H9 (cell line): ENCODE measurements at regions not wholly inside any gene's neighbourhood (a gene's known extent, or its start where the extent isn't known, plus 50 kb on each side); places are given as distances from the start of the nearest gene placed in this dataset.

Experiments
- DNase-seq: peaks from one replicate; pipeline ENCODE4 v3.0.0-alpha.2; 2017
- H2AFZ ChIP-seq: one replicate; pipeline ENCODE4 v1.6.1; 2013; ENCODE audit warnings: mild to moderate bottlenecking, low read length, control low read depth, moderate library complexity
- H2AK5ac ChIP-seq: 2 replicates; pipeline ENCODE4 v1.6.1; 2013; ENCODE audit warnings: low read length, control low read depth, mixed read lengths; ENCODE audit not compliant: insufficient read length
- H2BK120ac ChIP-seq: one replicate; pipeline ENCODE4 v1.6.1; 2013; ENCODE audit warnings: low read depth, mild to moderate bottlenecking, low read length, control low read depth, inconsistent platforms; ENCODE audit not compliant: poor library complexity, severe bottlenecking
- H2BK12ac ChIP-seq: 2 replicates; pipeline ENCODE4 v1.6.1; 2013; ENCODE audit warnings: low read length, control low read depth, mixed read lengths, low read depth; ENCODE audit not compliant: insufficient read length
- H2BK15ac ChIP-seq: 2 replicates; pipeline ENCODE4 v1.6.1; 2013; ENCODE audit warnings: low read depth, low read length, control low read depth
- H2BK20ac ChIP-seq: one replicate; pipeline ENCODE4 v1.6.1; 2013; ENCODE audit warnings: low read depth, mild to moderate bottlenecking, low read length, control low read depth, inconsistent platforms; ENCODE audit not compliant: poor library complexity, severe bottlenecking
- H2BK5ac ChIP-seq: 2 replicates; pipeline ENCODE4 v1.6.1; 2013; ENCODE audit warnings: low read length, control low read depth, mixed read lengths; ENCODE audit not compliant: insufficient read length
- H3K14ac ChIP-seq: 2 replicates; pipeline ENCODE4 v1.6.1; 2013; ENCODE audit warnings: low read length, control low read depth; ENCODE audit not compliant: insufficient read depth
- H3K18ac ChIP-seq: 2 replicates; pipeline ENCODE4 v1.6.1; 2013; ENCODE audit warnings: low read depth, mild to moderate bottlenecking, mixed read lengths, low read length, control low read depth; ENCODE audit not compliant: insufficient read length
- H3K23ac ChIP-seq: 2 replicates; pipeline ENCODE4 v1.6.1; 2013; ENCODE audit warnings: low read length, control low read depth, mixed read lengths, low read depth; ENCODE audit not compliant: insufficient read length
- H3K23me2 ChIP-seq: 2 replicates; pipeline ENCODE4 v1.6.1; 2013; ENCODE audit warnings: low read depth, mild to moderate bottlenecking, mixed read lengths, low read length, control low read depth; ENCODE audit not compliant: insufficient read length, poor library complexity, severe bottlenecking
- H3K27ac ChIP-seq: 2 replicates; pipeline ENCODE4 v1.5.1; 2013; ENCODE audit warnings: low read length, control low read depth, mixed read lengths, low read depth; ENCODE audit not compliant: insufficient read length
- H3K27me3 ChIP-seq: 2 replicates; pipeline ENCODE4 v1.6.1; 2013; ENCODE audit warnings: low read length, control low read depth, inconsistent platforms; ENCODE audit not compliant: insufficient read depth
- H3K4ac ChIP-seq: 2 replicates; pipeline ENCODE4 v1.6.1; 2013; ENCODE audit warnings: low read depth, mild to moderate bottlenecking, control low read depth, inconsistent platforms, low read length, moderate library complexity
- H3K4me1 ChIP-seq: 2 replicates; pipeline ENCODE4 v1.6.1; 2013; ENCODE audit warnings: low read length, control low read depth, inconsistent platforms; ENCODE audit not compliant: insufficient read depth
- H3K4me2 ChIP-seq: 2 replicates; pipeline ENCODE4 v1.6.1; 2013; ENCODE audit warnings: low read length, control low read depth, mixed read lengths; ENCODE audit not compliant: insufficient read length, insufficient read depth
- H3K56ac ChIP-seq: 2 replicates; pipeline ENCODE4 v1.6.1; 2013; ENCODE audit warnings: low read depth, mild to moderate bottlenecking, mixed read lengths, low read length, control low read depth; ENCODE audit not compliant: insufficient read length
- H3K79me1 ChIP-seq: 2 replicates; pipeline ENCODE4 v1.6.1; 2013; ENCODE audit warnings: low read depth, mild to moderate bottlenecking, moderate library complexity, low read length, control low read depth, inconsistent platforms; ENCODE audit not compliant: insufficient read depth, poor library complexity, severe bottlenecking
- H3K79me2 ChIP-seq: 2 replicates; pipeline ENCODE4 v1.6.1; 2013; ENCODE audit warnings: low read length, control low read depth, inconsistent platforms; ENCODE audit not compliant: insufficient read depth
- H3K9ac ChIP-seq: 2 replicates; pipeline ENCODE4 v1.6.1; 2013; ENCODE audit warnings: low read length, control low read depth, mixed read lengths; ENCODE audit not compliant: insufficient read length; ENCODE audit errors: extremely low read depth
- H3K9me3 ChIP-seq: one replicate; pipeline ENCODE4 v1.6.1; 2013; ENCODE audit warnings: low read depth, low read length, inconsistent platforms; ENCODE audit not compliant: control insufficient read depth
- H3T11ph ChIP-seq: one replicate; pipeline ENCODE4 v1.6.1; 2013; ENCODE audit warnings: mild to moderate bottlenecking, low read length, control low read depth, inconsistent platforms
- H4K20me1 ChIP-seq: one replicate; pipeline ENCODE4 v1.6.1; 2013; ENCODE audit not compliant: control insufficient read depth, insufficient read length, insufficient read depth
- H4K5ac ChIP-seq: 2 replicates; pipeline ENCODE4 v1.6.1; 2013; ENCODE audit warnings: low read depth, mild to moderate bottlenecking, mixed read lengths, low read length, control low read depth; ENCODE audit not compliant: insufficient read length
- H4K8ac ChIP-seq: replicated peaks from 2 replicates; pipeline ENCODE4 v1.6.1; 2013; ENCODE audit warnings: low read length, control low read depth, mixed read lengths, low read depth; ENCODE audit not compliant: insufficient read length
- H4K91ac ChIP-seq: 2 replicates; pipeline ENCODE4 v1.6.1; 2013; ENCODE audit warnings: low read depth, mild to moderate bottlenecking, moderate library complexity, mixed read lengths, low read length, control low read depth; ENCODE audit not compliant: insufficient read length
- H3K27ac Mint-ChIP-seq, 3 experiments: 2 replicates in 2 of 3; 3 replicates in 1 of 3; pipeline ENCODE4 v1.8.0; 2020 to 2021; ENCODE audit warnings: mixed read lengths in 3 of 3, mild to moderate bottlenecking in 1 of 3, moderate library complexity in 1 of 3
- H3K27me3 Mint-ChIP-seq: 2 replicates; pipeline ENCODE4 v1.8.0; 2021; ENCODE audit warnings: low read depth, mild to moderate bottlenecking, moderate library complexity, mixed read lengths
- H3K36me3 Mint-ChIP-seq, 3 experiments: 2 replicates in 2 of 3; 3 replicates in 1 of 3; pipeline ENCODE4 v1.8.0; 2020 to 2021; ENCODE audit warnings: low read depth in 3 of 3, mixed read lengths in 3 of 3; ENCODE audit not compliant: insufficient read depth in 1 of 3
- H3K4me1 Mint-ChIP-seq, 2 experiments: 2 replicates each; pipeline ENCODE4 v1.8.0; 2020; ENCODE audit warnings: mixed read lengths in 2 of 2
- H3K4me3 Mint-ChIP-seq, 2 experiments: 2 replicates in 1 of 2; 3 replicates in 1 of 2; pipeline ENCODE4 v1.8.0; 2020 to 2021; ENCODE audit warnings: mild to moderate bottlenecking in 2 of 2, mixed read lengths in 2 of 2, moderate library complexity in 1 of 2
- H3K9me3 Mint-ChIP-seq, 2 experiments: 2 replicates in 1 of 2; 3 replicates in 1 of 2; pipeline ENCODE4 v1.8.0; 2020; ENCODE audit warnings: mild to moderate bottlenecking in 2 of 2, mixed read lengths in 2 of 2, moderate library complexity in 1 of 2
- CTCF ChIP-seq: fragments of 200-600 bp; sonication (generic); conservative IDR thresholded peaks from 3 replicates; pipeline ENCODE4 v1.8.0; 2021; ENCODE audit warnings: antibody characterized with exemption, mild to moderate bottlenecking
- WGBS: extraction: QIAGEN DNeasy Blood & Tissue Kit; methylation state at CpG from one replicate; pipeline ENCODE4 v1.1.7; 2013; ENCODE audit warnings: missing lambda C conversion rate, low lambda C conversion rate, mixed read lengths; ENCODE audit not compliant: insufficient read length; ENCODE audit errors: extremely low coverage; 5-methylcytosine and 5-hydroxymethylcytosine counted together

GRCh38 chr21:28277324-28277723, 715.4 kb downstream of the LTN1 start:
- Mint-ChIP-seq H3K4me1 (peaks cover 19 to 28% of the 10 kb centered on the region in 2 experiments), H3K27ac (no peak overlapping the region), H3K36me3 (peaks cover 2 to 20% (median 4%) of the 10 kb centered on the region in 3 experiments; a peak in 5 of 7 replicates), H3K27me3 (no peaks in the 10 kb centered on the region; the same call in none of the 2 replicates), H3K4me3 (no peak overlapping the region), H3K9me3 (peaks cover 5 to 14% of the 10 kb centered on the region in 2 experiments)
- no peak overlapping the region for H2AK5ac ChIP-seq
- H2BK12ac ChIP-seq: no peak overlapping the region
- H3K14ac ChIP-seq: no peak overlapping the region
- H2AFZ ChIP-seq: no peak overlapping the region
- no peak for DNase-seq
- no peaks in the 10 kb centered on the region for H3K9me3 ChIP-seq
- H3K27ac ChIP-seq: no peak overlapping the region
- H3K4me1 ChIP-seq: peaks cover 2% of the 10 kb centered on the region; the same call in 1 of the 2 replicates
- no peak overlapping the region for H3K23ac ChIP-seq
- no CpG with 5 or more reads among the region's 1 CpG for WGBS
- H3T11ph ChIP-seq: no peak overlapping the region
- H4K5ac ChIP-seq: no peak overlapping the region
- no peak for TF ChIP-seq CTCF
- H3K4me2 ChIP-seq: no peak overlapping the region
- no peak overlapping the region for H3K56ac ChIP-seq
- H4K20me1 ChIP-seq: no peaks in the 10 kb centered on the region
- no peak overlapping the region for H3K18ac ChIP-seq
- H2BK5ac ChIP-seq: no peak overlapping the region
- no peak overlapping the region for H3K9ac ChIP-seq
- H2BK120ac ChIP-seq: no peak overlapping the region
- H2BK15ac ChIP-seq: no peak overlapping the region
- no peak overlapping the region for H2BK20ac ChIP-seq
- no peak overlapping the region for H4K91ac ChIP-seq
- no peak overlapping the region for H4K8ac ChIP-seq
- no peaks in the 10 kb centered on the region for H3K23me2 ChIP-seq
- no peaks in the 10 kb centered on the region for H3K27me3 ChIP-seq
- H3K79me2 ChIP-seq: no peaks in the 10 kb centered on the region
- no peaks in the 10 kb centered on the region for H3K79me1 ChIP-seq
- no peak overlapping the region for H3K4ac ChIP-seq
